ENCODE measurements at regions not wholly inside any gene's neighbourhood (a gene's known extent, or its start where the extent isn't known, plus 50 kb on each side); places are given as distances from the start of the nearest gene placed in this dataset.
"Not testable (repeated sequence)": the region's sequence is repeated elsewhere in the genome, so short reads cannot be mapped to it uniquely, and the experiment has no call there.

- DNase-seq (ENCODE audit: low read depth), result no peak
These were observed 362.7 kb upstream of the SYT1 start for GRCh38 chr12:78501825-78502224.

DNA sequence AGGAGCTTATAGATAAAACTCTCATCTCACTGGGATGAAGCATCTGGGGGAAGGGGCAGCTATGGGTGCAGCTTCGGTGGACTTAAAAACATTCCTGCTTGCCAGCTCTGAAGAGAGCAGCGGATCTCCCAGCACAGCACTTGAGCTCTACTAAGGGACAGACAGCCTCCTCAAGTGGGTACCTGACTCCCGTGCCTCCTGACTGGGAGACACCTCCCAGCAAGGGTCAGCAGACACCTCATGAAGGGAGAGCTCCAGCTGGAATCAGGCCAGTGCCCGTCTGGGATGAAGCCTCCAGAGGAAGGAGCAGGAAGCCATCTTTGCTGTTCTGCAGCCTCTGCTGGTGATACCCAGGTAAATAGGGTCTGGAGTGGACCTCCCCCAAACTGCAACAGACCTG, 345.2 kb upstream of the SYT1 start:
- DNase-seq (ENCODE audit: low read depth), result no peak

DNA sequence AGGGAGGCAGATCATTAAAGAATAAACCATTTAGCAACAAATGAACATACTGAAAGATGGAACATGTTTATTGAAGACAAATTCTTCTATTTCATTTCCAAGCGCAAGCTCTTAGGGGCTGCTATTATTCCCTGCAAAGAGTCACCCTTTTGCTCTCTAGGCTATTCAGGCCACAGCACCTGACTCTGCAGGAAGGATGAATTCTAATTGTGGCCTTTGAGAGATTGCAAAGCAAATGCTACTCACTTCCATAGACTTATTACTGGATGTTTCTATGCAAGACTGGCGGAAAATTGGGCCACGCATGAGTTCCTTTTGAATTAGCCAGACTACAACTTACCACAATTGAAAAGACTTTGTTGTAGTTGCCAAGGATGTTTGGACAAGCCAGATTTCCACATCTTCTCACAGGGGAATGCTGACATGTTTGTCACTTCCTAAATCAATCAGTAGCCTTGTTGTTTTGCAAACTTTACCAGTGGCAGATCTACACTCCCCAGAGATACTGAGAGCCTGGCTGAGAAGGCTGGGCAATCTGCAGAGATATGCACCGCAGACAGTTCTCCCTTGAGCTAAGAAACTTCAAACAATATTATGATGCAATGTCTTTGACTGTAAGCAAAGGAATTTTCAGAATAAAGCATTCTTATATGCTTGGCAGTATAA, 334.3 kb upstream of the SYT1 start:
- DNase-seq (ENCODE audit: low read depth), result peak; percentile 99

DNA sequence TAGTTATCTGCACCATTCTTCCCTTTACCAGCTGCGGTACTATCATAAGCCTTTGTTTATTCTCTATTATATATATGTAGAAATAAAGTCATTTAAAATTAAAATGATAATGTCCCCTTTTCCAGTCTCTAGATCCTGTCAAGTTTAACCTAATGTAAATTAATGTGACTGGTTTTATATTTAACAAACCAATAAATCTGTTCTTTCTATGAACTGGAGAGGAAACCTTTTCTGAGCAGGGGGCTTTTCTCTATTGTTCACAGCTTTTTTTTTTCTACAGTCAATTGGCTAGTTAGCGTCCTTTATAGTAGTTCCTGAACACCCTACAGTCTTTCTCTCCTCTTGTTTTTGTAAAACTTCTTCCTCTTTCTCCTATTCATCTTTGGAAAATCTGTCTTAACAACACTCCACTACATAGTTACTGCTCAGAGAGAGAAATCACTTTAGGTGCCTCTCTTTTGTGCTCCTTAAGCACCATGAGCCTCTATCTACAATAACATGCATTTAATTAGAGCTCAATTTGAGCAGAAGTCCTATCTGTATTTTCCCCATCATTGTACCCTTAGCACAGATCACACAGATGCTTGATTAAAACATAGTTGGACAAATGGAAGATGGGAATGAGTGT, 332.6 kb upstream of the SYT1 start:
- no peak for DNase-seq (ENCODE audit: low read depth)

DNA sequence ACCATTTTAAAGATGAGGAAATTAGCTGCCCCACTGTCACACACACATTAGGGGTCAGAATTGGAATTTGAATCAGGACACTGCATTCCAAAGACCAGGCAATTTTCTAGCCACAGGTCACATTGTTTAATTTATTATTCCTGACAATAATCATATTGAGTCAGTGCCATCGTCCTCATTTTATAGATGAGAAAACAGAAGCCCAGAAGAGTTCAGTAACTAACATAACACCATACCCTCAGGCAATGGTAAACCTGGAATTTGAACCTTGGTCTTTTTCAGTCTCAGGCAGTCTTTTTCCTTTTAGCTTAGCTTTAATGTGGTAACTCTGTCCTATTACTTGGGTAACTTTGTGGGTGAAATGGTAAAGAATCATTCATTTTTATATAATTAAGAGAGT, 330.3 kb upstream of the SYT1 start:
- no peak for DNase-seq (ENCODE audit: low read depth)

DNA sequence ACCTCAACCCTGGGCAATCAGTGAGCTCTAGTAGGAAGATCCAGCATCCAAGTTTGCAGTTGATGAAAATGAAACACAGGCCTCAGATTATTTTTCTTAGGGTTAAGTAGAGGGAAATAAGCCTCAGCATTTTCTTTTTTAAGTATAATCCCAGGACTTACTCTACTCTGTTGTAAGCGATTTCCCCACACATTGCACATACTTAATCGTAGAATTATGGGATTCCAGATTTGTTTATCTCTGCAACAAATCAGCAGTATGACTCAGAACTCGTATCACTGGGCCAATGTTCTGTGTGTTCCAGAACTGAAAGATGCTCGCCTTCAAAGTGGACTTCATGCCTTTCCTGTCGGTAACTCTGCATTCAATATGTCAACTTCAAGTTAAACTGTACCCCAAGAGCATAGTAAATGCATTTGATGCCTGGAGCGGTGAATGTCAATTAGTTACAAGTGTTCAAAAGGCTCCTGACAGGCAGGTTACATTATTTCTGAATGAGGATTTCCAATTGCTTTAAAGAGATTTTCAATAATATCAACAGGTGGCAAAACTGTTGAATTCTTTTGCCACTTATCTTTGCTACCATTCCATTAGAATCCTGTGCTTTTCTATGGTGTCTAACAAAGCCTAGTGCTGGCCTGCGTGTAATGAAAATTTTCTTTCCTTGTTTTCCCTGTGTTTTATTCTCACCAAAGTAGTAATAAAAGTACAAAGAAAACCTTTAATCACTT, 323.8 kb upstream of the SYT1 start:
- DNase-seq (ENCODE audit: low read depth), result peak; percentile 91

- DNase-seq (ENCODE audit: low read depth), result no peak
These were observed 313.7 kb upstream of the SYT1 start for GRCh38 chr12:78550831-78551230.

- peak; percentile 20 for DNase-seq (ENCODE audit: low read depth)
These were observed 308.8 kb upstream of the SYT1 start for GRCh38 chr12:78555802-78556201.

GRCh38 chr12:78556651-78557050, 307.9 kb upstream of the SYT1 start:
- no peak for DNase-seq (ENCODE audit: low read depth)

DNA sequence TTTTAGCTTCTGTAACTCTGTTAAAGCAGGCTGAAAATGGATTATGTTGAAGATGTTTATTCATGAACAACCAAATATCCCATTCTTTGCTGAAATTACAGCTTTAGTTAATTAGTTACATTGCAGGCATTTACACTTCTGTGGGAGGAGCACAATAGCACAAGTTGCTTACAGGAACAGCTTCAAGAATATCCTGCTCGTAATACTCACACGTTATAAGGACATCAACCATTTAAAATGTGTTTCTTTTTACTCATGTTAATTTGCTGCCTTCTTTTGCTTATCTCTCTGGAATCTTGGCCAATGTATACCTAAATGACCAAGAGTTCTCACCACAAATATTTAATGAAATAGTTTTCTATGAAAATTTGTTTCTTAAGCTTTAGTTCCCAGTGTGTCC, 305.2 kb upstream of the SYT1 start:
- DNase-seq (ENCODE audit: low read depth), result peak; percentile 45

- no peak for DNase-seq (ENCODE audit: low read depth)
These were observed 304.7 kb upstream of the SYT1 start for GRCh38 chr12:78559886-78560285.

DNA sequence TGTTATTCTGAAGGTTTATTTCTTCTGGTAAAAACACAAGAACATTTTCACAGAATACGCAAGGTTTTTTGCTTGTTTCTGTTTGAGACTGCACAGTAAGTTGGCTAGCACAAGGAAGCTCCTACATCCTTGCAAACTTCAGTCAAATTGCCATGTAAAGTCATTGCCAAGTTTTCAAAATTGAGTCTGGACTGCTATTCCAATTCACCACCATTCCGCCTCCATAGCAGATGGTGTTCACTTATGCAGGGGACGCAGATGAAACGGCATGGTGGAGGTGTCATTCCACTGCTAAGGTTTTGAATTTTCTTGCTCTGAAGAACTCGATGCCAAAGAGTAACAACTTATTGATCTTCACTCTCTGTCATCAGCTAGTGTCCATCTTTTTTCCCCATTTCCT, 303.9 kb upstream of the SYT1 start:
- DNase-seq (ENCODE audit: low read depth), result no peak

DNA sequence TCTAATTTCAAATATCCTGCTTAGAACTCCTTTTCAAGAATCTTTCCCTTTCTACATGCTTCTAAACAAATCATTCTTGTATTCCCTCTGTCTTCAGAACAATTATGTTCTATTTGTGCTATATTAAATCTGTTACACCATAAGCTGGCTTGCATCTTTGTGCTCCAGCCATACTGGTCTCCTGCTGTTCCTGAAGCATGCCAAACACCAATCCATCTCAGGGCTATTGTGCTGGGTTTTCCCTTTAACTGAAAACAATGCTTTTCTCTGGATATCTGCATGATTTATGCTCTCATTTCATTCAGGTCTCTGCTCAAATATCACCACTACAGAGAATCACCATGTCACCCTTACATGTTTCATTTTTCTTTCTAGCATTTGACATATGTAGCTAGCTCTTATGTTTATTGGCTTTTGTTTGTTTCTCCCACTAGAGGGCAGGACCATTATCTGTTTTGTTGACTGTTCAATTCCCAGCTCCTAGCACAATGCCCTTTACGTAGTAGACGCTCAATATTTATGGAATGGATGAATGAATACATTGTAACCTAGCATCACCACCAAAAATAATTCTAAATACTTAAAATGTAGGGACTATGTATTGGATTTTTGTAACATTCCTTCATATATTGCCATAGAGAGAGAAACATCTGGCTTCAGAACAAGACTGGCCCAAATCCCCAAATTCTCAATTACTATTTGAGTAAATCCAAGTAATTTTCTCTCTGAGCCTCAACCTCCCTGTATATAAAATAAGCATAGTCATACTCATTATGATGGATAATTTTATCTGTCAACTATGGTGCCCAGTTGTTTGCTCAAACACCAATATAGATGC, 302.0 kb upstream of the SYT1 start:
- DNase-seq (ENCODE audit: low read depth), result peak; percentile 26

DNA sequence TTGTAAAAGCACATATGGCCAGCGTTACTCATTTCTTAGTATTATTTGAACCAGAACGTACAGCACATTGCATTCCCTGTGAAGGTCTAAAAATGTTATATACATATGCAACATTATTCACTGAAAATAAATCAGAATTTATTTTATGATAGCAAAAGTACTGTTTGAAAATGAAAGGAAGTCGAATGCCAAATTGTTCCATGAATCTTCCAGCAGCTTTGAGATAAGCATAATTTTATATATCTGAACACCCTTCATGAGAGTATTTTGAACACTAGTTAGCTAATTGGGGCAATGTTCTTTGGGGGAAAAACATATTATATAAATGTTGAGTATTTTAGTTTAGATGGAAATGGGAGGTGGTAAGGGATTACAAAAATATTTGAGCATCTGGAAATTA, 300.7 kb upstream of the SYT1 start:
- no peak for DNase-seq (ENCODE audit: low read depth)

DNA sequence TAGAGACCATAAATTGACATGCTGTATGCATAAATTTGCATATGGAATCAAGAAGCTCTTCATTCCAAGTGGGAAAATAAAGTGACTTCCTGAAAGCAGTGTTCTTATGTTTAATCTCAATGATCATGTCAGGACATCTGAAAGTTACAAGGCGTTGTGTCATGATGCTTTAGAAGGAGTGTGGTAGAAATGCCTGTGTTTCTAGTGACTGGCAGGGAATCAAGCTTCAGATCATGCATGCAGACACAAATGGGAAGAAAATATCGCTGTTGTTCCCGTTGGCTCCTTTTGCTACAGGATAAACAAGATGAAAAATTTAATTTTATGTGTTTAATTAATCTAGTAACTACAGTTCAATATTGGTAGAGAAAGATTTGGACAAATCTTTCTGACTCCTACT, 298.1 kb upstream of the SYT1 start:
- no peak for DNase-seq (ENCODE audit: low read depth)

GRCh38 chr12:78568321-78569020, 296.1 kb upstream of the SYT1 start:
- DNase-seq (ENCODE audit: low read depth), result peak; percentile 75

DNA sequence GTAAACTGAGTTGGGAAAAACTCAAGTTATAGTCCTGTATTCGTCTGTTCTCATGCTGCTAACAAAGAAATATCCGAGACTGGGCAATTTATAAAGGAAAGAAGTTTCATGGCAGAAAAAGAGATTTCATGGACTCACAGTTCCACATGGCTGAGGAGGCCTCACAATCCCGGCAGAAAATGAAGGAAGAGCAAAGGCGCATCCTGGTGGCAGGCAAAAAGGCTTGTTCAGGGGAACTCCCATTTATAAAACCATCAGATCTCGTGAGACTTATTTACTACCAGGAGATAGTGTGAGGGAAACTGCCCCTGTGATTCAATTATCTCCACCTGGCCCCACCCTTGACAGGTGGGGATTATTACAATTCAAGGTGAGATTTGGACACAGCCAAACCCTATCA, 292.6 kb upstream of the SYT1 start:
- no peak for DNase-seq (ENCODE audit: low read depth)

GRCh38 chr12:78575208-78575607, 289.4 kb upstream of the SYT1 start:
- not testable (repeated sequence) for DNase-seq (ENCODE audit: low read depth)

DNA sequence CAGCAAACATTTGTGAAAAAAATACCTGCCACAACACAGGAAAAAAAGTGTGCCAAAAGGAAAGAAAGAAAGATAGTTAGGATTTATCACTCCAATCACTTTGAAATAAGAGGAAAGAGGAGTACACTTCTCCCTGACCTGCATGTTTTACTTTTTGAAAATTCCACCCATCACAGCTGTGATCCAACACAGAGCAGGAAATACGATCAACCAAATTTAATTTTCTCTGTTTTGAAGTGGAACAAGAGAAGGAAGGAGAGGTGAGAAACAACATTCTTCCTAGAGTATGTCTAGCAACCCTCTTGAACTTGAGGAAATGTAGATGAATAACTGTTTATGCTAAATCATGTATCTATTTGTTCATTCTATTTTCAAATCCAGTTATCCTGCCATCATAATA, 284.7 kb upstream of the SYT1 start:
- DNase-seq (ENCODE audit: low read depth), result no peak

DNA sequence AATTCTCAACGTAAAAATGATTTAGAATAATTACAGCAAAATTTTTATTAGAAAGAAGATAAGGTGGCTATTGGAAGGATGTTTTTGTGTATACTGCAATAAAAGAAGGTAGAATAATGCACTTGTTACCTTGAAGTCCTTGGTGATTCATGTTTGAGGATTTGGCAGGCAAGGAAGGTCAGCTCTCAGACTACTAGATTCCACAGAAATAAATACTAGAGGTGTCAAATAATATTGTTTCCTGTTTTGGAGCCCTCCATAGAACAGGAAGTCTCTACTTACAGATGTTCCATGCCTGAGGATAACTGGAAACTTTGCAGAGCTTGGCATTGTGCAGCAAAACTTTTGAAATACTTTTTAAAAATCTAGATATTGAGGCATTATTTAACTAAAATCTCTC, 284.3 kb upstream of the SYT1 start:
- no peak for DNase-seq (ENCODE audit: low read depth)

DNA sequence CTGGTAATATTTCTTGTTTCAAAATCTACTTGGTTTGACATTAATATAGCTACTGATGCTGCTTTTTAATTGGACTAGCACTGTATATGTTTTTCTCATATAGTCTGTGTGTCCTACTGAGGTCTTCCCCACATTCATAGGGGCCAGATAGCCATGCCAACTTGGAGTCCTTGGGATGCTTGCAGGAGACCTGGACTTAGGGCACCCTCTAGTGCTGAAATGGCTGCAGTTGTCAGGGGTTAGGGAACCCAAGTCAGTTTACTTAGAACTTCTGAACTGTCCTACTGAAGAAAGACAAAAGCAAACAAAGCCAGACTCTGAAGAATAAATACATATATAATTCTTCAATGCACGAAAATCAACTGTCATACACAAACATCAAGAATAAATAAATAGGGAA, 279.9 kb upstream of the SYT1 start:
- peak; percentile 31 for DNase-seq (ENCODE audit: low read depth)

- DNase-seq (ENCODE audit: low read depth), result peak; percentile 7
These were observed 279.4 kb upstream of the SYT1 start for GRCh38 chr12:78585132-78585531.

Data from amniotic epithelial cell (primary cell).